Panc1 (cell line): ENCODE measurements at regions not wholly inside any gene's neighbourhood (a gene's known extent, or its start where the extent isn't known, plus 50 kb on each side); places are given as distances from the start of the nearest gene placed in this dataset.

ENCODE experiments used
- ATAC-seq: fragments of 200-7000 bp; cut with Tn5 transposase; 2 replicates; pipeline ENCODE4 v1.9.1; 2020; ENCODE audit warnings: mild to moderate bottlenecking, moderate library complexity
- BruUV-seq: library from RNA; stranded (reverse); fragments of 400-500 nt; replicated peaks from 2 replicates; lab custom pipeline; 2021; lab: Mats Ljungman, UMichigan
- CTCF ChIA-PET: fragments of 300-600 bp; sonication (Branson Sonifier 250); formaldehyde crosslinking; loops from one replicate; lab custom pipeline; 2022; ENCODE audit warnings: antibody characterized with exemption; lab: Charles Lee
- POLR2A ChIA-PET: fragments of 300-600 bp; sonication (Branson Sonifier 250); formaldehyde crosslinking; loops from one replicate; lab custom pipeline; 2022; ENCODE audit warnings: antibody characterized with exemption; lab: Charles Lee
- DNase-seq: peaks from one replicate; pipeline ENCODE4 v3.0.0-alpha.2; 2010; ENCODE audit warnings: low read depth, low spot score
- H3K27ac ChIP-seq: 2 replicates; pipeline ENCODE4 v1.5.1; 2011; ENCODE audit warnings: mild to moderate bottlenecking, low read length, inconsistent platforms
- H3K27me3 ChIP-seq: fragments of 200-500 bp; sonication (Bioruptor generic); 2 replicates; pipeline ENCODE4 v1.6.0; 2014; ENCODE audit warnings: low read length, inconsistent platforms; ENCODE audit not compliant: control insufficient read depth, insufficient read depth
- H3K36me3 ChIP-seq: fragments of 200-500 bp; sonication (Bioruptor generic); 2 replicates; pipeline ENCODE4 v1.5.1; 2014; ENCODE audit warnings: inconsistent platforms, mild to moderate bottlenecking, low read length, moderate library complexity; ENCODE audit not compliant: control insufficient read depth, insufficient read depth
- H3K4me1 ChIP-seq: 2 replicates; pipeline ENCODE4 v1.5.1; 2011; ENCODE audit warnings: inconsistent platforms, mild to moderate bottlenecking, low read length, moderate library complexity; ENCODE audit not compliant: control insufficient read depth, insufficient read depth
- H3K4me3 ChIP-seq, 2 experiments: 2 replicates each; pipeline ENCODE4 v1.5.1; 2011 to 2012; ENCODE audit warnings: low read depth in 2 of 2, low read length in 2 of 2, mild to moderate bottlenecking in 2 of 2, inconsistent platforms in 1 of 2, moderate library complexity in 1 of 2
- H3K9me3 ChIP-seq: fragments of 200-500 bp; sonication (Bioruptor generic); 2 replicates; pipeline ENCODE4 v1.5.1; 2014; ENCODE audit warnings: low read depth, mild to moderate bottlenecking, inconsistent platforms, low read length, moderate library complexity; ENCODE audit not compliant: control insufficient read depth, insufficient read depth
- CTCF ChIP-seq: fragments of 450-650 bp; IDR thresholded peaks from 2 replicates; pipeline ENCODE4 v1.5.1; 2017; ENCODE audit warnings: mild to moderate bottlenecking
- POLR2AphosphoS5 ChIP-seq: IDR thresholded peaks from 2 replicates; pipeline ENCODE4 v1.6.1; 2012; ENCODE audit warnings: mild to moderate bottlenecking, low read depth, low read length, moderate library complexity
- REST ChIP-seq, 2 experiments: IDR thresholded peaks; 2 replicates each; pipeline ENCODE4 v1.6.1; 2011 to 2012; ENCODE audit warnings: low read depth in 2 of 2, control low read depth in 1 of 2, low read length in 1 of 2, mild to moderate bottlenecking in 1 of 2, moderate library complexity in 1 of 2; ENCODE audit not compliant: insufficient read depth in 1 of 2
- SIN3A ChIP-seq: IDR thresholded peaks from 2 replicates; pipeline ENCODE4 v1.6.1; 2012; ENCODE audit warnings: low read depth, mild to moderate bottlenecking, low read length, moderate library complexity, borderline replicate concordance; ENCODE audit not compliant: insufficient read depth
- TCF7L2 ChIP-seq: IDR thresholded peaks from 2 replicates; pipeline ENCODE4 v1.6.1; 2011; ENCODE audit warnings: mild to moderate bottlenecking, low read depth, low read length, inconsistent platforms
- in situ Hi-C: cut with HindIII; loops from 2 replicates; pipeline ENCODE4 v1.10.0; 2016; ENCODE audit warnings: low sequenced_read_pairs, low pct_unique_long_range_greater_than_20kb
- intact Hi-C: fragments of 100-400 bp; cut with micrococcal nuclease; formaldehyde crosslinking; loops from one replicate; pipeline ENCODE4 v1.10.0; 2022; ENCODE audit not compliant: unreplicated experiment

GRCh38 chr6:140201787-140202458, 827.5 kb upstream of the CITED2 start:
- Histone ChIP-seq H3K4me3 (no peak overlapping the region), H3K27ac (no peak overlapping the region), H3K4me1 (no peaks in the 10 kb centered on the region), H3K9me3 (no peaks in the 10 kb centered on the region), H3K27me3 (no peaks in the 10 kb centered on the region), H3K36me3 (no peaks in the 10 kb centered on the region)
- intact Hi-C loops = no loop called here
- no peak for TF ChIP-seq SIN3A
- no peak for TF ChIP-seq TCF7L2
- no peak for TF ChIP-seq CTCF
- no peak for TF ChIP-seq POLR2AphosphoS5
- TF ChIP-seq REST (IDR thresholded peaks at IDR 0.05; ENCODE audit: insufficient read depth in 1 of 2, low read depth in 2 of 2, low read length in 1 of 2) = no peak
- no peak for DNase-seq
- ChIA-PET POLR2A (no interaction called here), CTCF (no interaction called here)
- in situ Hi-C loops = no loop called here
- ATAC-seq = no peak
- no TSS peak for BruUV-seq

- BruUV-seq = no TSS peak
- Histone ChIP-seq H3K36me3 (no peaks in the 10 kb centered on the region), H3K9me3 (peaks cover 15% of the 10 kb centered on the region; the same call in 1 of the 2 replicates), H3K27ac (no peak overlapping the region), H3K4me1 (no peaks in the 10 kb centered on the region), H3K27me3 (no peaks in the 10 kb centered on the region), H3K4me3 (no peak overlapping the region)
- intact Hi-C loops (no loop called here), in situ Hi-C loops (no loop called here)
- DNase-seq = no peak
- ChIA-PET POLR2A (no interaction called here), CTCF (no interaction called here)
- TF ChIP-seq SIN3A (no peak), REST (IDR thresholded peaks at IDR 0.05; ENCODE audit: insufficient read depth in 1 of 2, low read depth in 2 of 2, low read length in 1 of 2) (no peak), TCF7L2 (no peak), CTCF (no peak), POLR2AphosphoS5 (no peak)
- no peak for ATAC-seq
Observed at GRCh38 chr6:140193269-140193668, 818.8 kb upstream of the CITED2 start.
